Muscle layer of colon (tissue), 2 donors: ENCODE measurements at regions not wholly inside any gene's neighbourhood (a gene's known extent, or its start where the extent isn't known, plus 50 kb on each side); places are given as distances from the start of the nearest gene placed in this dataset.

Source experiments
- H3K27ac ChIP-seq: one replicate; pipeline ENCODE4 v1.7.0; 2013; ENCODE audit warnings: low read depth, mild to moderate bottlenecking, low read length, moderate library complexity
- H3K27me3 ChIP-seq, 2 donors: one replicate each; pipeline ENCODE4 v1.7.0; 2013; ENCODE audit warnings: low read length in 2 of 2, mild to moderate bottlenecking in 2 of 2; ENCODE audit not compliant: insufficient read depth in 2 of 2, control insufficient read depth in 1 of 2
- H3K36me3 ChIP-seq: one replicate; pipeline ENCODE4 v1.7.0; 2013; ENCODE audit warnings: mild to moderate bottlenecking, low read length; ENCODE audit not compliant: insufficient read depth
- H3K4me1 ChIP-seq: one replicate; pipeline ENCODE4 v1.7.0; 2013; ENCODE audit warnings: mild to moderate bottlenecking, low read length; ENCODE audit not compliant: insufficient read depth
- H3K4me3 ChIP-seq, 2 donors: one replicate each; pipeline ENCODE4 v1.7.0; 2013; ENCODE audit warnings: low read length in 2 of 2, low read depth in 1 of 2, mild to moderate bottlenecking in 1 of 2, moderate library complexity in 1 of 2
- H3K9ac ChIP-seq: one replicate; pipeline ENCODE4 v1.7.0; 2013; ENCODE audit warnings: low read length
- H3K9me3 ChIP-seq: one replicate; pipeline ENCODE4 v1.7.0; 2013; ENCODE audit warnings: mild to moderate bottlenecking, low read length
- donor health status: abdominal sarcoma.
- donor health status: Adenocarcinoma of cecum.

GRCh38 chr20:51262240-51262639 is 239.3 kb upstream of the KCNG1 start:
- Histone ChIP-seq H3K27ac (no peak overlapping the region), H3K4me1 (no peaks in the 10 kb centered on the region), H3K9me3 (no peaks in the 10 kb centered on the region), H3K36me3 (no peaks in the 10 kb centered on the region), H3K9ac (no peak overlapping the region), H3K27me3 (no peaks in the 10 kb centered on the region), H3K4me3 (no peak overlapping the region)

GRCh38 chr20:51259455-51259854 is 236.5 kb upstream of the KCNG1 start:
- H3K4me1 ChIP-seq: no peaks in the 10 kb centered on the region
- H3K9me3 ChIP-seq: no peaks in the 10 kb centered on the region
- H3K4me3 ChIP-seq: no peak overlapping the region
- peaks cover 0 to 7% of the 10 kb centered on the region in 2 donors for H3K27me3 ChIP-seq
- no peaks in the 10 kb centered on the region for H3K36me3 ChIP-seq
- no peak overlapping the region for H3K9ac ChIP-seq
- no peak overlapping the region for H3K27ac ChIP-seq

- H3K9ac ChIP-seq: no peak overlapping the region
- no peak overlapping the region for H3K4me3 ChIP-seq
- H3K9me3 ChIP-seq: no peaks in the 10 kb centered on the region
- peaks cover 0 to 7% of the 10 kb centered on the region in 2 donors for H3K27me3 ChIP-seq
- H3K4me1 ChIP-seq: no peaks in the 10 kb centered on the region
- no peaks in the 10 kb centered on the region for H3K36me3 ChIP-seq
- H3K27ac ChIP-seq: no peak overlapping the region
Measured at GRCh38 chr20:51258582-51259165, 235.8 kb upstream of the KCNG1 start.

- peaks cover 0 to 7% of the 10 kb centered on the region in 2 donors for H3K27me3 ChIP-seq
- H3K9ac ChIP-seq: no peak overlapping the region
- H3K4me3 ChIP-seq: no peak overlapping the region
- H3K36me3 ChIP-seq: no peaks in the 10 kb centered on the region
- no peak overlapping the region for H3K27ac ChIP-seq
- no peaks in the 10 kb centered on the region for H3K4me1 ChIP-seq
- H3K9me3 ChIP-seq: no peaks in the 10 kb centered on the region
Measured at GRCh38 chr20:51255417-51255816, 232.5 kb upstream of the KCNG1 start.

DNA sequence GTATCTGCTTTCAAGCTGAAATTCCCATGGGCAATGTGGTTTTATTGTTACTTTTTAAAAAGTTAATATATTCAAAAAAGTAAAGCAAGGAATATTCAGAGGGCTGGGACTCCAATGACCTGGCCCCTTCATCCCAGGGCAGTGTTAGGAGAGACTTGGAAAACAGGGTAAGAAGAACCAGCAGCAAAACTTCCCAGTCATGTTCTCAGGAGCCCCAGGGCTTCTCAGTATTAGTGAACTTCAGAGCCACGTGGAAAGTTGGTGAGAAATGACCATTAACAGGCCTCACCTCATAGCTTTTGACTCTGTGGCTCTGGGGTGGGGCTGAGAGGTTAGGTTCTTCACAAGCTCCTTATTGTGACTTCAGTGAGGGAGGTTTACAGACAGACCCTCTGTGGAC is 230.4 kb upstream of the KCNG1 start:
- no peak overlapping the region for H3K27ac ChIP-seq
- H3K4me3 ChIP-seq: no peak overlapping the region
- no peak overlapping the region for H3K9ac ChIP-seq
- peaks cover 0 to 7% of the 10 kb centered on the region in 2 donors for H3K27me3 ChIP-seq
- no peaks in the 10 kb centered on the region for H3K36me3 ChIP-seq
- H3K9me3 ChIP-seq: no peaks in the 10 kb centered on the region
- no peaks in the 10 kb centered on the region for H3K4me1 ChIP-seq

DNA sequence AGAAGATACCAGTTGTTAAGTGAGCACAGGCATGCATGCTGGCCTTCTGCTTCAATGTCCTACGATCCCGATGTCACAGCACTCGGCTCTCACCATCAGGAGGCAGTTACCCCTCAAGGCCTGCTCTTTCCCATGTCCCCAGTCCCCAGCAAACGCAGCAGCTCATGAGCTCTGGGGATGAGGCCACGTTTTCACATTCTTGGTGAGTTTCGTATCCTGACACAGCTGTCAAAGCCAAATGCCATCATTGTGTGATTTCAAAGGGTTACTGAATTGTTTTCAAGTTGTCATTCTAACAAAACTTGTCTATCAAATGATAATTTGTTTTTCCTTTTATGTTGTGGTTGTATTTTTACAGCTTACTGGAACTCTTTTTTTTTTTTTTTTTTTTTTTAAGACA is 226.9 kb upstream of the KCNG1 start:
- H3K9me3 ChIP-seq: no peaks in the 10 kb centered on the region
- H3K36me3 ChIP-seq: no peaks in the 10 kb centered on the region
- no peak overlapping the region for H3K4me3 ChIP-seq
- H3K9ac ChIP-seq: no peak overlapping the region
- H3K4me1 ChIP-seq: no peaks in the 10 kb centered on the region
- no peaks in the 10 kb centered on the region for H3K27me3 ChIP-seq
- H3K27ac ChIP-seq: no peak overlapping the region

GRCh38 chr20:51249215-51249614 is 226.3 kb upstream of the KCNG1 start:
- H3K4me1 ChIP-seq: no peaks in the 10 kb centered on the region
- H3K36me3 ChIP-seq: no peaks in the 10 kb centered on the region
- no peaks in the 10 kb centered on the region for H3K9me3 ChIP-seq
- H3K9ac ChIP-seq: no peak overlapping the region
- no peak overlapping the region for H3K27ac ChIP-seq
- H3K27me3 ChIP-seq: no peaks in the 10 kb centered on the region
- H3K4me3 ChIP-seq: no peak overlapping the region

- Histone ChIP-seq H3K27me3 (no peaks in the 10 kb centered on the region), H3K9ac (no peak overlapping the region), H3K4me1 (no peaks in the 10 kb centered on the region)
Measured at GRCh38 chr20:51244466-51244865, 221.6 kb upstream of the KCNG1 start.

DNA sequence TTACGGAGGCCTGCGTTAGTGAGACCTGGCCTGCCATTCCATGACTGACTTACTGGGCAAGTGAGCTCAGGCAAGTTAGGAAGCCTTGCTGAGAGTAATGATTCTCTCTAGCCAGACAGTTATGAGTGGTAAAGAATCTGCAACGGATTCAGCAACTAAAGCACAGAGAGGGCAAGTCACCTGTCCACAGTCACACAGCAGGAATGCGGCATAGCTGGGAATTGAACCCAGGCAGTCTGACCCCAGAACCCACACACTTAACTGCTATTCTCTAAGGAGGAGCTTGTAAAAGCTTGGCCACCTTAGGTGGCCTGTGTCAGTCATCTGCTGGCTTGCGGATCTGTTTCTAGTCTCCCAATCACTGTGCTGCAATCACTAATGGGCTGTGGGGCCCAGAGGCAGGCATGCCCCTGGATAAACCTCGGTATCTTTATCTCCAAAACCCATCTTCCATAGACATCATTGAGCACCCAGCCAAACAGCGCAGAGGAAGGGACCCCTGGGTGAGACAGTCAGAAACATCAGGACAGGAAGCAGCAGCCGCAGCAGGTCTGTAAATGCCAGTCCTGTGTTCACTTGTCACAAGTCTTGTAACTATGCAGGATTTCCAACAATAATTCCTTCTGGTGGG is 215.9 kb upstream of the KCNG1 start:
- Histone ChIP-seq H3K4me3 (no peak overlapping the region), H3K27me3 (no peaks in the 10 kb centered on the region), H3K27ac (no peak overlapping the region), H3K9me3 (peaks cover 8% of the 10 kb centered on the region), H3K9ac (no peak overlapping the region), H3K4me1 (no peaks in the 10 kb centered on the region), H3K36me3 (no peaks in the 10 kb centered on the region)

More at GRCh38 chr20:51244466-51244865, 221.6 kb upstream of the KCNG1 start:
- no peaks in the 10 kb centered on the region for H3K36me3 ChIP-seq
- peaks cover 8% of the 10 kb centered on the region for H3K9me3 ChIP-seq
- no peak overlapping the region for H3K27ac ChIP-seq
- H3K4me3 ChIP-seq: no peak overlapping the region

DNA sequence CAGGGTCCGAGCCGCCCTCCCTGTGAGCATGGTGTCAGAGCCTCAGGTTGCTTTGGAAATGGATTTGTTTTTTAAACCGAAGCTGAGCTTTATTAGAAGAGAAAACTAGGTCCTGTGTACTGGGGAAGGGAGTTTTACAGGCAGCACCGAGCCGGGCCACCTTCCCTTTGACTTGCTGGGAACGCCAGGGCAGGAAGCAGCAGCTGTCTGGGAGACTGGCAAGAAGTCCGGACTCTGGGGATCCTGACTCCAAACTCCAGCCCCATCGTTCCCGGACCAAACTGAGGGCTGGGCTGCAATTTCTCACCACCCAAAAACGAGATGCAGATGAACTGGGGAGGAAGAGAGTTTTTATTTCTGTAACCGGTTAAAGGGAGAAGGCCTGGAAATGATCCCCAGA is 214.9 kb upstream of the KCNG1 start:
- no peaks in the 10 kb centered on the region for H3K36me3 ChIP-seq
- H3K4me1 ChIP-seq: no peaks in the 10 kb centered on the region
- H3K27me3 ChIP-seq: no peaks in the 10 kb centered on the region
- no peak overlapping the region for H3K9ac ChIP-seq
- no peak overlapping the region for H3K27ac ChIP-seq
- peaks cover 7% of the 10 kb centered on the region for H3K9me3 ChIP-seq
- H3K4me3 ChIP-seq: no peak overlapping the region

GRCh38 chr20:51237278-51237677 is 214.4 kb upstream of the KCNG1 start:
- Histone ChIP-seq H3K9ac (no peak overlapping the region), H3K27me3 (no peaks in the 10 kb centered on the region), H3K36me3 (no peaks in the 10 kb centered on the region), H3K4me3 (no peak overlapping the region), H3K9me3 (peaks cover 2% of the 10 kb centered on the region), H3K27ac (no peak overlapping the region), H3K4me1 (no peaks in the 10 kb centered on the region)

- no peaks in the 10 kb centered on the region for H3K9me3 ChIP-seq
- H3K4me3 ChIP-seq: no peak overlapping the region
- H3K36me3 ChIP-seq: no peaks in the 10 kb centered on the region
- H3K27ac ChIP-seq: no peak overlapping the region
- no peaks in the 10 kb centered on the region for H3K27me3 ChIP-seq
- H3K4me1 ChIP-seq: no peaks in the 10 kb centered on the region
- H3K9ac ChIP-seq: no peak overlapping the region
Measured at GRCh38 chr20:51236421-51236820, 213.5 kb upstream of the KCNG1 start.
